ENCODE measurements at regions not wholly inside any gene's neighbourhood (a gene's known extent, or its start where the extent isn't known, plus 50 kb on each side); places are given as distances from the start of the nearest gene placed in this dataset.

DNA sequence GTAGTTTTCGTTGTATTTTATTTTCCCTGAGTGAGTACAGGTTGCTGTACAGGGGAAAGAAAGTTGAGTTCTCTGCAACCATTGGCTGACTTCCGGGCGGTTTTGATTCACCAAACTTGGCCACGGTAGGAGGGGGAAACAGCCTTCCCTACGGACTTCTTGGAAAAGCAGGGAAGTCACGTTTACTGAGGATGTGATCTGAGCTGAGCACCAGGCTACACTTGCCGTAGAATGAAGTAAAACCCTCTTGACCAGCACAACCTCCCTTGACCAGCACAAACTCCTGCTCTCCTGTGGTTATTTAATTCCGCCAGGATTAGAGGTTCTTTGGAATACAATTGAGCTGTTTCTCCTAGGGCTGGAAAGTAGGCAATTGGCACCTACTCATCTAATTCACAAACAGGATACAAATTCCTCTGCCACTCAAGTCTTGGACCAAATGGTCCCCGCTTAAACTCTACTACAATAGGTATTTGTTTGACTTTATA, 242.0 kb upstream of the RBFOX1 start:
- TF ChIP-seq EZH2phosphoT487 (IDR thresholded peaks at IDR 0.05; ENCODE audit: insufficient read depth, low read depth) (no peak), EZH2 (IDR thresholded peaks at IDR 0.05; ENCODE audit: insufficient read depth, poor library complexity, severe bottlenecking) (no peak)

Measured in GM23248 (cell line).